Activated CD8-positive, alpha-beta memory T cell treated with anti-CD3 and anti-CD28 coated beads, Interleukin-2, amount 50 U/mL, for 24 hours (primary cell): ENCODE measurements at regions not wholly inside any gene's neighbourhood (a gene's known extent, or its start where the extent isn't known, plus 50 kb on each side); places are given as distances from the start of the nearest gene placed in this dataset.

Experiments
- DNase-seq: peaks from one replicate; pipeline ENCODE4 v3.0.0-alpha.2; 2020; ENCODE audit errors: extremely low read depth

DNA sequence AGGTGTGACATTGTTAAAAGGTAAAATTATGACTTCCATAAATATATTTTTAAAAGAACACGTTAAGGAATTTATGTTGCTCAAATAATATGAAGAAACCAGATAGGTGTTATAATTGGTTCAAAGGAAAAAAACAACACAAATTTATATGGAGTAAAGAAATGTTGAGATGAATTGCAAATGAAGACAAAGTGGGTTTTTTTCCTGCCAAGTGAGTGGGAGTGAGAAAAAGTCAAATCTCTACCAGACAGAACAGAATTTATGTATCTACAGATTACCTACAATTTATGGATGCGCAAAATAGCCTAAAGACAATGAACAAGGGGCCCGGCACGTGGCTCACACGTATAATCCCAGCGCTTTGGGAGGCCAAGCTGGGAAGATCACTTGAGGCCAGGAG, 159.7 kb upstream of the SLC1A4 start:
- DNase-seq, result no peak

DNA sequence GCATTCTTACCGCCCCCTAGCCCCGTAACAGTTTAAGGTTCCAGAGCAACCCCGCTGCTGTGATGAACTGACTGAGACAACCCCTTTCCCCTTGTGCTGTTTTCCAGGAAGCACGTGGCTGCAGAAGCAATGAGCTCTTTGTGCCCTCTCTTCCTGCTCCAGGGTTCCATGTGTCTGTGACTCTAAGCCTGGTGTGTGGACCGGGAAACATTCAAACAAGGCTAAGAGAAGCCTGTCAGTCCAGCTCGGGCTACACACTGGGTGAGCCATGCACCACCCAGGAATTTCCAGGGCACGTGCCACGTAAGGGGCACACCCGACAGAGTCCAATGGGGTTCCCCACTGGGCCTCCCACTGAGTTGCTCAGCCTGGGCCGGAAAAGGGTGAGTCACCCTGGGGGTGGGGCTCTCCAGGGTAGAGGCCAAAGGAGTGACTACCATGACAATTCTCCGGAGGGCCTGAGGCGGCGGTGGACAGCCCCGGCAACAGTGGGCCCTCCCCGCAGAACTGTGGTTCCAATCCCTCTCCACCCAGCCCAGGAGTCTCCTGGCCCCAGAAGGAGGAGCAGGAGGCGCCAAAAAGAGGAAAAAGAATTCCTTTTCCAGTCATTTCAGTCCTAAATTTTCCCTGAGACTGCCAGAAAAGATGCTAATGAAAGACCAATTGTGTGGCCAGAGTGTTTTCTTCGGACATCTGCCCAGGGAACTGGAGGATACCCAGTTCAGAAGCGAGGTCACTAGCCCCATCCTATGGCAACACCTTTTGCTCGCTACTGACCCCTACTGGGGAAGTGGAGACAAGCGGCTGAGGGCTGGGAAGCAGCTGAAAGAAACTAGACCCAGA, 157.8 kb upstream of the SLC1A4 start:
- peak; percentile 73 for DNase-seq

DNA sequence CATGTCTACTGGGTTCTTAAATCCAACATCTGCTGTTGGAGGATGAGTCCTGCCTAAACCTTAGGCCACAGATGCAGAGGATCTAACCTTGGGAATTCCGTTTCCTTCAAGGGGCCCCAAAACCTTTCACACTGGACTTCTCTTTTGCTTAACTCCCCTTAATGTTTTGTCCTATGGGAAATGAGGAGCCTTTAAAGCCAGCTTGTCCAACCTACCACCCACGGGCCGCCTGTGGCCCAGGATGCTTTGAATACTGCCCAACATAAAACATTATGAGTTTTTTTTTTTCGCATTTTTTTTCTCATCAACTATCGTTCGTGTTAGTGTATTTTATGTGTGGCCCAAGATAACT, 157.2 kb upstream of the SLC1A4 start:
- no peak for DNase-seq

DNA sequence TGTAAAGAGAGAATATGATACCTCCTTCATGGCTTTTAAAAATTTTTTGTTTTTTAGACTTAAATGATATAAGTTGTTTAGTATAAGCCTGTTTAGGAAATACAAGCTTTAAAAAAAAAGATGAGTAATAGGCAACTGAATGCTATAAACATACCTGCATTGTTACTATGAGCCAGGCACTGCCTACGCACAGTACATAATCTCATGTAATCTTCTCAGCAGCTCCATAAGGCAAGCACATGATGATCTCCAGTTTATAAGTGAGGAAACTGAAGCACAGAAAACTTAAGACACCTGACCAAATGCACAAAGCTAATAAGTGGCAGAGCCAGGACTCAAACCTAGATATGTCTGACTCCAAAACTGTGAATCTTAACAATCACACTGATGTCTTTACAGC, 156.3 kb upstream of the SLC1A4 start:
- no peak for DNase-seq

DNA sequence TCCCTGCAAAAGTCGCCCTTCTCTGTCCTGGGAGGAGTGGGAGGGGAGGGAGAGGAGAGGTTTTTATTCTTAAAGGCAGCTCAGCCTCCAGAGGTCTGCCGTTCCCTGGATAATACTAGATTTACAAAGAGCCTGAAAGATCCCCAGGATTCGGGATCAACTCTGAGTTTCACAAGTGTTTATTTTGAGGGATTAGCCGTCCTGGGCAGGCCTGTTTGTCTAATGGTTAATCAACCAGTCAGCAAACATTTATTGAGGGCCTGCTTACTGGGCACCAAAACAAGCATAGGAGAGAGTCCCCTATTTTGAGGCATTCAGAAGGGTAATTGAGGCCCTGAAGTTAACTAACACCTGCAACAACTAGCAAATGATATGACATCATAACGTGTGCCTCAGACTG, 152.6 kb upstream of the SLC1A4 start:
- no peak for DNase-seq

DNA sequence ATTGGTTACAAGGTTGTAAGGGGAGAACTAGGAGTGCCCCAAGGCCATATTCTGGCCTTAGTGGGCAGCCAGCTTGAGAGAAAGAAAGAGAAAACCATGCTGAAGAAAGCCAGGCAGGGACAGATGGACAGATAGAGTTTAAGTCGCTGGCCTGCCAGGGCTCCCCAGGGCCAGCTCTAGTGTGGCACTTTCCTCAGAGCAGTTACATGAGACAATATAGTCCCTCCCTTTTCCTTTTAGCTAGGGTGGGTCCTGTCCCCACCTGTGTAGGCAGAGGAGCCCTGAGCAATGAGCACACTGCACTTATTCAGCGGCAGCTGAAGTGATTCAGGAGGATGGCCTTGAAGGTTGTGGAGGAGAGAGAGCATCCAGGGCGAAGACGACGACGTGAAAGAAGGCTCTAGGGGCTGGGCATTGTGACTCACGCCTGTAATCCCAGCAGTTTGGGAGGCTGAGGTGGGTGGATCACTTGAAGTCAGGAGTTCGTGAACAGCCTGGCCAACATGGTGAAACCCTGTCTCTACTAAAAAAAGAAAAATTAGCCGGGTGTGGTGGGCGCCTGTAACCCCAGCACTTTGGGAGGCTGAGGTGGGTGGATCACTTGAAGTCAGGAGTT, 152.0 kb upstream of the SLC1A4 start:
- no peak for DNase-seq

DNA sequence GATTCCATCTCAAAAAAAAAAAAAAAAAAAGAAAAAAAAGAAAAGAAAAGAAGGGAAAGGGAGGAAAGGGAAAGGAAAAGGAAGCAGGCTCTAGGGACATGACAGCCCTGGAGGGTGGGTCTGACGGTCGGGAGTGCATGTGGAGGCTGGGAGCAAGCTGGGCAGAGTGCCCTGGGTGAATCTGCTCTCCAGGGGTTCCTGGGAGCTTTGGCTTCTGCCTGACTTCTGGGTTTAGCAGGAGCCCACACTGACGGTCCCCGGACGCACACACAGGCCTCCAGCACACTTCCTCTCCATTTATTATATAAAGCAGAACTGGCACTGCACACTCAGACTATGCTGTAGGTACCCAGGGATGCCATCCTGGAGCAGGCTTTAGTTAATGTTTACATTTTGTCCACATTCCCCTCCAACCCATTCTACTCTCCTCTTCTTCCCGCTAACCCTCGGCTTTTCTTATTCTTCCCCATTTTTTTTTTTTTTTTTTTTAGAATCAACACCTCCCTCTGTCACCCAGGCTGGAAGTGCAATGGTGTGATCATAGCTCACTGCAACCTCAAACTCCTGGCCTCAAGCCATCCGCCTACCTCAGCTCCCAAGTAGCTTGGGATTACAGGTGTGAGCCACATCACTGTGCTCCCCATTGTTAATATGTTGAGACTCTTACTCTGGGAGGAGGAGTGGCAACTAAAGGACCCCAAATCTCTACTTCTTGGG, 151.1 kb upstream of the SLC1A4 start:
- DNase-seq, result no peak

DNA sequence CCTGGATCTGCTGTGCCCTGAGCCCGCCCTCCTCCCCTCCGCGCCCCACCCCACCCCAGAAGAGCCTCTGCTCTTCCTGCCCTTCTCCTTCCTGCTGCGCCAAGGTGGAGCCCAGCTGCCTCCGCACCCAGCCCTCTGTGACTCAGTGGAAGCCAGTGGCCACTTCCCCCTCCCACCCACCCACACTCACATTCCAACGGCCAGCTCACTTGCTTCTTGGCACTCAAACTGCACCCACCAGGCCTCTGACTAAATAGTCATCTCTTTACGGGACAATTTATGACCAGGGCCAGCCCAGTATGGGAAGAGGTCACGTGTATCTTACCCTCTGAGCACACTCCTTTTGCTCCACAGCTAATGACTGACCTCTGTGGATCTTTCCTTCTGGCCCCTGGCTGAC, 150.4 kb upstream of the SLC1A4 start:
- no peak for DNase-seq

DNA sequence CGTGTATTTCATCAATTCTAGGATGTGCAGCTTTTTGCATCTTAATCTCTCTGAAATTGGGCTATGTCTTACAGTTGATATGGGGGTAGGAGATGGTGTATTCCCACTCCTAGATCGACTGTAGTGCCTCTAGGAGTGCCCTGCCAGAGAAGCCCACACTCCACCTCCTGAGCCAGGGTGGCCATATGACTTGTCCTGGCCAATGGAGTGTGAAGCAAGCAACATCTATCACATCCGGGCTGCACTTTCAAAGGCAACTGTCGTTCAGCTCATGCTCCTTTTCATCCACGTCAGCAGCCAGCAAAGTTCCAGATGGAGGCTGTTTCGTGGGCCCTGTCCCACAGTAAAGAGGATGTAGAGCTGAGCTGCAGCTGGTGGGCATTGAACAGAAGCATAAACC, 149.4 kb upstream of the SLC1A4 start:
- no peak for DNase-seq

DNA sequence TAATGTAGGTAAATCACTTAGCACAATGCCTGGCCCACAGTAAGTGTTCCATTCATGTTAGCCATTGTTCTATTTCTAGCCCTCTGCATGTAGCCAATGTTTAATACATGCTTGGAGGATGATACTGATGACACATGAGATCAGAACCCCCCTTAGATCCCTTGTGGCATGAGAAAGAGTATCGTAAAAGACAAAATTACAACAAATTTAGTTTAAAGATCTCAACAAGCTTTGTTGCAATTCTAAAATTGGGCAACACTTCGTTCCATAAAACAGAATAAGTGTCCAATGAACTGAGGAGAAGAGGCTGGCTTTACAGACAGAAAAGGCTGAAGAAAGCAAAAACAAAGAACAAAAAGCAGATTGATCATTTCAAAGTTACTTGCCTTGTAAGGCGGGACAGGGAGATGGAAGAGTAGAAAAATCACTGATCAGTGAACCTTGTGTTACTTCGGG, 148.7 kb upstream of the SLC1A4 start:
- DNase-seq, result no peak

DNA sequence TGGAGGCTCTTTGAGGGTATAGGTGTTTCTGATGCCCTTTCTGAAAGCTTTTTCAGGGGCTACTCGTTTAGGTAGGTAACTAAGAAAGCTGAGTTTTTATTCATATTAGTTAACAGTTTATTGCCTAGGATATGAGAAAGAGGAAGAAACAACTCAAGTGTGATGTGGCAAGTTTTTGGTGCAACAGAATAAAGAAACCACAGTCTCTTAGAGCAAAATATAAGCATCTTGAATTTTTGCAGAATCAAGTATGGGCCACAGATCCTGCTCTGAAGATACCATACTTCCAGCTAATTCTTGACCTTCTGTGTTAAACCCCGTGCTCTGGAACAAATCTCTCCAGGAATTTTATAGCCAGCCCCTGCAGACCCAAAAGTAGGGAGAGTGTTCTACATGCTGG, 147.7 kb upstream of the SLC1A4 start:
- no peak for DNase-seq

DNA sequence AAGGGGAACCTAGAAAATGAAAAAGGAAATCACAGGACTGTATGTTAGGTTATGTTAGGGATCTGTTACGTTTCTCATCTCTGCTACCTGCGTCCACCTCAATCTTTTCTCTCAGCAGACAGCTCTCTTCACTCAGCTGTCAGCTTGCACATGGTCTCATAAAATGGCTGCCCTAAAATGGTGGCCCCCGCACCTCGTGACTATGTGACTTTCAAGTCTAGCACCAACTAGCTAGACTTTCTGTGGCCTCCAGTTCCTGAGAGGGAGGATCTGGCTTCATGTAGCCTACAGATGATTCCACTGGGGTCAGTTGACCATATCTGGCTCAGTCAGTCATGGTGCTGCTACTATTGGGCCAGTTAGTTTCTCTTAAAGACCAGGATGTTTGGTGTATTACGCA, 147.2 kb upstream of the SLC1A4 start:
- DNase-seq, result no peak

DNA sequence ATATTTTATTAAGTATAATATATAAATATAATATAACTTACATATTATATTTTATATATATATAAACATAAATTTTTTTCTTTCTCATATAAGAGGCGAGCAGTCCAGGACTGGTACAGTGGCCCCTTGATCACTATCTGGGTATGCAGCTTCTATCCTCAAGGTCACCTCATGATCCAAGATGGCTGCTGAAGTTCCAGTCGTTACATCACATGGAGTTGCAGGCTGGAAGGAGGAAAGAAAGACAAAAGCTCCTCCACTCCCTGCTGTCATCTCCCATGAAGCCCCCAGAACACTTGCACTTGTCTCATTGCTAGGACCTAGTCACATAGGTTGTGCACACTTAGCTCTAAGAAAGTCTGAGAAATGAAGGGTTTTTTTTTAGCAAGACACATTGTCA, 145.1 kb upstream of the SLC1A4 start:
- no peak for DNase-seq

DNA sequence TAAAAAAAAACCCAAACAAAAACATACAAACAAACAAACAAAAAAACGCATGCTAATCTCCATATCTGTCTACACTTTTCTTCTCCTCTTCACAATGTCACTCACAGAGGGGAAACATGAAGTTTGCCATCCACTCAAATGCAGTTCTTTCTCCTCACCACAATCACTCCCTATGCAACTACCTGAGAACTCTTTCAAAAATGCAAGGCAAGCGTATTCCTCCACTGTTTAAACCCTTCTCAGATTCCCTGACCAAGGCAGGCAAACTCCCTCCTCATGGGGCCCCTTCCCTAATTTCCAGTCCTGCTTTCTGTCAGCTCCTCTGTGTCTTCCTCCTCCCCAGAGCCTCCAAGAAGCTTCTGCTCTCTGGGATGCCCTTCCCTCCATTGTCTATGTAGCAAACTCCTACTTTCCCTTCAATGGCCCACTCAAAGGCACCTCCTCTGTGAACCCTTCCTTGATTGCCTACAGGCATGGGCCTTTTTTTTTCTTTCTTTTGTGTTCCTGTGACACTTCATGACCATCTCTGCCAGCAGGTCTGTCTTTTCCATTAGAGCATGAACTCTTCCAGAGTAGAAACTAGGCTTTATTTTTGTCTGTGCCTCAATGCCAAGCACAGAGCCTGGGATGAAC, 143.8 kb upstream of the SLC1A4 start:
- no peak for DNase-seq

DNA sequence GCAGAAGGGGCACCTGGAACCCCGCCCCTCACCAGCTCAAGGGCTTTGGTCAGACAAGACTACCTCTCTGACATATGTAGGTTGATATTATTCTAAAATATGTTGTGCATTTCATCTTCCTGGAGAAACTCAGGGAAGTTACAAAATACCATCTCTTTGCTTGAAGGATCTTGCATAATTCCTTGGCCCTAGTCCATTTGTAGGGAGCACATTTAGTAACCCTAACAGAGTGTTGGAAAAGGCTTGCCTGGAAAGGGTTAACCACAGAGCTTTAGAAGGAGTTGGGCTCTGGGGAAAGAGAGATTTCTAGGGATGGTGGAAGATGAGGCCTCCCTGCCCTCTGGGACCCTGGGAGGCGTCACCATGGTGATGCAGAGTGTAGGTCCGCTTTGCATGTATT, 143.0 kb upstream of the SLC1A4 start:
- DNase-seq, result no peak

DNA sequence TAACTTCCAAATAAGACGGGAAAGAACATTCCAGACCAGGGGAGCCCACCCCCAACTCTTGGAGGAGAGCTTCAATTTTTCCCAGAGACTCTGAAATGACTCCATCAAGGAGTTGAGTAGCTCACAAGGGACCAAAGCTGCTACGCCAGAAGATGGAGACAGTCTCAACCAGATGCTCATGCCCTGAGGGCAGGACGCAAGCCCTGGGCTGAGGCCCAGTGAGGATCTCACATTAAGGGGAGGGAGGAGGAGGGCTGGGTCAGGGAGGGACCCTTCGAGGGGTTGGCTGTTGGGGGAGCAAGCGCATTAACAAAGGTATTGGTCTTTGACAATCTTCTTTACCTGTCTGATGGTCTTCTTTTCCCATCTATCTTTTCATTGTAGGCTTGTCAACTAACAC, 141.3 kb upstream of the SLC1A4 start:
- no peak for DNase-seq

DNA sequence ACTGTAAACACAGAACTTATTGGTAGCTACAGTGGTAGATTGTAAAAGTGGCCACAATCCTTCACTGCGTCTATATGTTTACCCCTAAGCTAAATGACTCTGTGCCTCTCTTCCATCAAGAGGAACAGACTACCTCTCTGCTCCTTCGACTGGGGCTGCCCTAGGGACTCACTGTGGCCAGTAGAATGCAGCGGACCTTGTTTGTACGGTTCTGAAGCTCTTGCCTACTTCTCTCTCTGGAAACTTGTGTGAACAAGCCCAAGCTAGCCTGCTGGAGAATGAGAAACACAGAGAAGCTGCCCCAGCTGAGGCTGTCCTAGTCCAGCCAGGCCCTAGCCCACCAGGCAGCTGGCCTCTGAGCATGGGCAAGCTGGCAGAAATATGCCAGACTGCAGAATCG, 140.8 kb upstream of the SLC1A4 start:
- DNase-seq, result no peak

DNA sequence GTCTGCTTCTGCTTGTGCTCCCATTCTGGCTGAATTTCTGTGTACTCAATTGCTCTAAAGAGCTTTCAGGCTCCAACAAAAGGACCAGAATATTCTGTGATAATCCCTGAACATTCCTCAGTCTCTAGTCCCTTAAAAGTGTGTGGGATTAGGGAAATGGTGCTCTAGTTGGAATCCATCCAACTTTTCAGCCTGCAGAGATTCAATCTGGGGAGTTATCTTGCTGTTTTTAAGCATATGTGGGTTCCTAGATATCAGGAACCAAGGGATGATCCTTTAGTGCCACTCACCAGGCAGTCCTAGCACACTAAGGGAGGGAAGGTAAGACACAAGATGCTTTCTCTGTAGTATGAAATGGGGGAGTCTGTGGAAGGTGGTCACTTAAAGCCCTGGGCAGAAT, 140.3 kb upstream of the SLC1A4 start:
- no peak for DNase-seq

DNA sequence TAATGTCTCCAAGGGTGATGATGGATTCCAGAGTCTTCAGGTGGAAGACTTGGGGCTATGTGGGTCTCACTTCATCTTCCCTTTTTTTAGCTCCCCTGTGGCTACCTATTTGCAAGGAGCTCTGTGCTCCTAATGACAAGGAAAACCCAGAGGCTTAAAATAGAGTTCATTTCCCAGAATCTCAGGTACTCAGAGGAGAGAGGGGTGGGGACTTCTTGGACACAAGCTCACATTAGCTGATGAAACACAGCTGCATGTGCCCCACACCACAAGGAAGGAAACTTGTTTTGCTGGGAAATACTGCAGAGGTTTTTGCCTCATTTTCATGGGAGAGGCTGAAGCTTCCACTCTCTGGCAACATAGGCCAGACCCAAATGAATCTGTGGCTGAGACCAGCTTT, 138.6 kb upstream of the SLC1A4 start:
- DNase-seq, result no peak

DNA sequence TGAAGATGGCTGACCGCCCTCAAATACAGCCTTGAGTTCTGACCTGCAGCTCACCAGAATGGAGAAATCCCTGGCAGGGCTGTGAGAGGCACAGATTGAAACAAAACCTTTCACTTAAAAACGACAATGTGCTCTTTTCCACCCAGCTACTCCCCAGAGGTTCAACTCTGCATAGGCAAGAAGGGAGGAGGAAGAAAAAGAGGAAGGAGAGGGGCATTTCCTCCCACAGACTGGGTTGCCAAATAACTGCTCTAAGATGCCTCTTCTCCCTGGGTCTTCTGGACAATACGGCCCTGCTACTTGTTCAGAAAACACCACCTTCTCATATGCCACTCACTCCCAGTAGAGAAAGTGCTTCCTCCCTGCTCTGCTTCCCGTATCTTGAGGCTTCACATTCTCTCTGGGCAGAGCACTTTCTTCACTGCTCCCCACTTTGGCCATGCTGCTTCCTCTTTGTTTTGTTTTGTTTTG, 136.4 kb upstream of the SLC1A4 start:
- no peak for DNase-seq

DNA sequence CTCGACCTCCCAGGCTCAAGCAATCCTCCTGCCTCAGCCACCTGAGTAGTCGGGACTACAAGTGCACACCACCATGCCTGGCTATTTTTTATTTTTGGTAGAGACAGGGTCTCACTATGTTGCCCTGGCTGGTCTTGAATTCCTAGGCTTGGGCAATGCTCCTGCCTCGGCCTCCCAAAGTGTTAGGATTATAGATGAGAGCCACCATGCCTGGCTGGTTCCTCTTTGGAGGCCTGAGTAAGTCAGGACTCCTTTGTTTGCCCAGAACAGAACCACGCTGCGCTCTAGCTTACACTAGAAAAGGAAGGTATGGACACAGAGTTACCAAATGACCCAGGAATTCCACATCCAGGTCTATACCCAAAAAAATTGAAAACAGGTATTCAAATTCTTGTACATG, 135.9 kb upstream of the SLC1A4 start:
- DNase-seq, result no peak

DNA sequence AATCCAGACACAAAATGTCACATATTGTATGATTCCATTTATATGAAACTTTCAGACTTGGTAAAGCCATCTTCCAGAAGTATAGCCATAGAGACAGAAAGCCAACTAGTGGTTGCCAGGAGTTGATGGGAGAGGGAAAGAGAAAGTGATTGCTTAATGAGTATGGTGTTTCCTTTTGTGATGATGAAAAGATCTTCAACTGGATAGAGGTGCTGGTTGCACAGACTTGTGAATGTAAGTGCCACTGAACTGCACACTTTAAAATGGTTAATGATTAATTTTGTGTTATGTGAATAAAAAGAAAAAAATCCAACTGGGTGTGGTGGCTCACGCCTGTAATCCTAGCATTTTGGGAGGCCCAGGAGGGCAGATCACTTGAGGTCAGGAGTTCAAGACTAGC, 135.3 kb upstream of the SLC1A4 start:
- DNase-seq, result no peak
